B cell (primary cell): ENCODE measurements at regions not wholly inside any gene's neighbourhood (a gene's known extent, or its start where the extent isn't known, plus 50 kb on each side); places are given as distances from the start of the nearest gene placed in this dataset.

Source experiments
- EZH2 ChIP-seq: IDR thresholded peaks from 2 replicates; pipeline ENCODE4 v1.6.1; 2012; ENCODE audit warnings: borderline replicate concordance, low read depth, mild to moderate bottlenecking, moderate library complexity, low read length; ENCODE audit not compliant: insufficient read depth, poor library complexity, severe bottlenecking
- TF ChIP-seq, protein P1 (sequence below): fragments of 200-600 bp; IDR thresholded peaks from one replicate; pipeline ENCODE4 v1.8.0; 2022; ENCODE audit warnings: antibody characterized with exemption, mild to moderate bottlenecking

DNA sequence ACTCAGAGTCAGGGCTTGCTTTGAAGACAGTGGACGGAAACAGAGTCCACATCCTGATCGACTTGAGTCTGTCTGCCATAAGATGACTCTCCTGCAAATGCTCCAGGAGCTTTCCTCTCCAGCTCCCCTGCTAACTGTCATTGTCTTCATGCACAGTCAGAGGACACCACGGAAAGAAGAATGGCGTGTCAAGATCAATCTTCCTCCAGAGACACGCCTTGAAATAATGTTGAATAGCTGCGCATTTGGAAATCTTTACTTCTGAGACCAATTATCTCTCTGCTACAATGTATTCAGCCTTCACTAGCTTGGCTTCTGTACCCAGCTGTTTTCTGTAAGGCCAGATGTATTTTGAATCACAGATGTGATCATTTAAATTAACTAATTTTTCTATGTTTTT lies 457.2 kb downstream of the CDH2 start:
- TF ChIP-seq, protein P1, sequence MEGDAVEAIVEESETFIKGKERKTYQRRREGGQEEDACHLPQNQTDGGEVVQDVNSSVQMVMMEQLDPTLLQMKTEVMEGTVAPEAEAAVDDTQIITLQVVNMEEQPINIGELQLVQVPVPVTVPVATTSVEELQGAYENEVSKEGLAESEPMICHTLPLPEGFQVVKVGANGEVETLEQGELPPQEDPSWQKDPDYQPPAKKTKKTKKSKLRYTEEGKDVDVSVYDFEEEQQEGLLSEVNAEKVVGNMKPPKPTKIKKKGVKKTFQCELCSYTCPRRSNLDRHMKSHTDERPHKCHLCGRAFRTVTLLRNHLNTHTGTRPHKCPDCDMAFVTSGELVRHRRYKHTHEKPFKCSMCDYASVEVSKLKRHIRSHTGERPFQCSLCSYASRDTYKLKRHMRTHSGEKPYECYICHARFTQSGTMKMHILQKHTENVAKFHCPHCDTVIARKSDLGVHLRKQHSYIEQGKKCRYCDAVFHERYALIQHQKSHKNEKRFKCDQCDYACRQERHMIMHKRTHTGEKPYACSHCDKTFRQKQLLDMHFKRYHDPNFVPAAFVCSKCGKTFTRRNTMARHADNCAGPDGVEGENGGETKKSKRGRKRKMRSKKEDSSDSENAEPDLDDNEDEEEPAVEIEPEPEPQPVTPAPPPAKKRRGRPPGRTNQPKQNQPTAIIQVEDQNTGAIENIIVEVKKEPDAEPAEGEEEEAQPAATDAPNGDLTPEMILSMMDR: no peak
- no peak for TF ChIP-seq EZH2
